Activated CD8-positive, alpha-beta T cell treated with anti-CD3 and anti-CD28 coated beads, Interleukin-2, amount 10 ng/mL, durations not matched to agents 7 days and 5 days (primary cell): ENCODE measurements at regions not wholly inside any gene's neighbourhood (a gene's known extent, or its start where the extent isn't known, plus 50 kb on each side); places are given as distances from the start of the nearest gene placed in this dataset.

Experiments used
- ATAC-seq: fragments of 150-1000 bp; cut with Tn5 transposase; one replicate; pipeline ENCODE4 v1.10.0; 2021; ENCODE audit warnings: moderate library complexity
- CTCF ChIA-PET: fragments of 350-600 bp; sonication (Branson Sonifier 250); formaldehyde crosslinking; loops from one replicate; lab custom pipeline; 2021; ENCODE audit warnings: antibody characterized with exemption; lab: Charles Lee
- POLR2A ChIA-PET: fragments of 350-600 bp; sonication (Branson Sonifier 250); formaldehyde crosslinking; loops from one replicate; lab custom pipeline; 2021; ENCODE audit warnings: antibody characterized with exemption; lab: Charles Lee
- DNase-seq: peaks from one replicate; pipeline ENCODE4 v3.0.0-alpha.2; 2020
- H3K27ac Mint-ChIP-seq: one replicate; pipeline ENCODE4 v1.8.0; 2021; ENCODE audit warnings: mild to moderate bottlenecking, mixed read lengths
- H3K27me3 Mint-ChIP-seq: one replicate; pipeline ENCODE4 v1.8.0; 2021; ENCODE audit warnings: low read depth, mixed read lengths
- H3K36me3 Mint-ChIP-seq: one replicate; pipeline ENCODE4 v1.8.0; 2021; ENCODE audit warnings: low read depth, mixed read lengths
- H3K4me1 Mint-ChIP-seq: one replicate; pipeline ENCODE4 v1.8.0; 2021; ENCODE audit warnings: low read depth, mixed read lengths
- H3K4me3 Mint-ChIP-seq: one replicate; pipeline ENCODE4 v1.8.0; 2021; ENCODE audit warnings: mild to moderate bottlenecking, mixed read lengths
- H3K9me3 Mint-ChIP-seq: one replicate; pipeline ENCODE4 v1.8.0; 2022; ENCODE audit warnings: mixed read lengths; ENCODE audit not compliant: insufficient read depth

- H3K27ac Mint-ChIP-seq = no peak overlapping the region
- ChIA-PET POLR2A (no interaction called here), CTCF (no interaction called here)
- H3K9me3 Mint-ChIP-seq = no peaks in the 10 kb centered on the region
- DNase-seq = no peak
- no peak overlapping the region for H3K4me3 Mint-ChIP-seq
- peaks cover 25% of the 10 kb centered on the region for H3K27me3 Mint-ChIP-seq
- no peak for ATAC-seq
- H3K4me1 Mint-ChIP-seq = no peaks in the 10 kb centered on the region
- no peaks in the 10 kb centered on the region for H3K36me3 Mint-ChIP-seq
Observed at GRCh38 chr15:34700891-34701427, 53.8 kb downstream of the GJD2 start.

- ATAC-seq (no peak), DNase-seq (no peak)
- Mint-ChIP-seq H3K27me3 (peaks cover 21% of the 10 kb centered on the region), H3K27ac (no peak overlapping the region), H3K4me3 (no peak overlapping the region), H3K4me1 (no peaks in the 10 kb centered on the region), H3K9me3 (no peaks in the 10 kb centered on the region), H3K36me3 (no peaks in the 10 kb centered on the region)
- ChIA-PET POLR2A (no interaction called here), CTCF (no interaction called here)
Observed at GRCh38 chr15:34699968-34700640, 54.7 kb downstream of the GJD2 start.

DNA sequence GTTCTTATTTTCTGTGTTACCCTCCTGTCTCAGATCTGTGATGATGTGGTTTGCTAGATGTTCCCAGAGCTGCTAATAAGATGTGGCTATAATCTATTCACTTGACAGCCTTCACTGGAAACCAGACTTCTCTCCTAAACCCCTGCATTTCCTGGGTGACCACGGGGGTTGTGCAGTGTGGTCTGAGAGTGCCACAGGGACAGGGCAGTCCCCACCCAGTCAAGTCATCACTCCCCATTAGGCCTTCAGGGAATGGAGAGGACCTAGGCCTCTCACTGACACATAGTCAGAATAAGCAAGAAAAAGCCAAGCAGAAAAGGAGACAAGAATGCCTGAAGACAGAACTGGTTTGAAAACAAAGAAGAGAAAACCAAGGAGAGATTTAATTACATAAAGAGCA lies 58.3 kb downstream of the GJD2 start:
- Mint-ChIP-seq H3K4me1 (no peaks in the 10 kb centered on the region), H3K27me3 (peaks cover 12% of the 10 kb centered on the region), H3K27ac (no peak overlapping the region), H3K4me3 (no peak overlapping the region), H3K9me3 (no peaks in the 10 kb centered on the region), H3K36me3 (no peaks in the 10 kb centered on the region)
- ATAC-seq (no peak), DNase-seq (no peak)
- POLR2A ChIA-PET = no interaction called here
- CTCF ChIA-PET = no interaction called here

GRCh38 chr15:34693053-34693744 lies 61.6 kb downstream of the GJD2 start:
- no peaks in the 10 kb centered on the region for H3K36me3 Mint-ChIP-seq
- no peaks in the 10 kb centered on the region for H3K4me1 Mint-ChIP-seq
- ChIA-PET POLR2A (no interaction called here), CTCF (no interaction called here)
- no peak overlapping the region for H3K27ac Mint-ChIP-seq
- peaks cover 12% of the 10 kb centered on the region for H3K27me3 Mint-ChIP-seq
- DNase-seq = no peak
- H3K9me3 Mint-ChIP-seq = no peaks in the 10 kb centered on the region
- ATAC-seq = no peak
- no peak overlapping the region for H3K4me3 Mint-ChIP-seq

GRCh38 chr15:34691034-34691433 lies 63.8 kb downstream of the GJD2 start:
- peaks cover 13% of the 10 kb centered on the region for H3K27me3 Mint-ChIP-seq
- H3K4me1 Mint-ChIP-seq = no peaks in the 10 kb centered on the region
- no peaks in the 10 kb centered on the region for H3K9me3 Mint-ChIP-seq
- no peak overlapping the region for H3K27ac Mint-ChIP-seq
- no peaks in the 10 kb centered on the region for H3K36me3 Mint-ChIP-seq
- no peak overlapping the region for H3K4me3 Mint-ChIP-seq
- POLR2A ChIA-PET = no interaction called here
- ATAC-seq = no peak
- CTCF ChIA-PET = no interaction called here
- DNase-seq = no peak

DNA sequence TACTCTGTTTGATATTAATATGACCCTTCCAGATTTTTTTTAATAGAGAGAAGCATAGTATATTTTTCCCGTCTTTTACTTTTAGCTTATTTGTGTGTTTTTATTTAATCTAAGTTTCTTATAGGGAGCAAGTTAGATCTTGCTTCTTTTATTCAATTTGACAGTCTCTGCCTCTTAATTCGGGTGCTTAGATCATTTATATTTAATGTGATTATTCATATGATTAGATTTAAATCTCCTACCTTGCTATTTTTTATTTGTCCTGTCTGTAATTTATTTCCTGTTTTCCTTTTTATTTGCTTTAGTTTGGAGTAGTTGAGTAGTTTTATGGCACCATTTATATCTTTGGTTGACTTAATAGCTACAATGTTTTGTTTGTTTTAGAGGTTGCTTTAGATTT lies 66.1 kb downstream of the GJD2 start:
- no peak for ATAC-seq
- Mint-ChIP-seq H3K4me3 (no peak overlapping the region), H3K9me3 (no peaks in the 10 kb centered on the region), H3K4me1 (no peaks in the 10 kb centered on the region), H3K36me3 (no peaks in the 10 kb centered on the region), H3K27me3 (peaks cover 9% of the 10 kb centered on the region), H3K27ac (no peak overlapping the region)
- no peak for DNase-seq
- POLR2A ChIA-PET = no interaction called here
- CTCF ChIA-PET = no interaction called here

- DNase-seq = no peak
- Mint-ChIP-seq H3K4me1 (no peaks in the 10 kb centered on the region), H3K27me3 (peaks cover 15% of the 10 kb centered on the region), H3K9me3 (no peaks in the 10 kb centered on the region), H3K27ac (no peak overlapping the region), H3K36me3 (no peaks in the 10 kb centered on the region), H3K4me3 (no peak overlapping the region)
- CTCF ChIA-PET = no interaction called here
- POLR2A ChIA-PET = no interaction called here
- ATAC-seq = no peak
Observed at GRCh38 chr15:34684351-34684750, 70.4 kb downstream of the GJD2 start.

GRCh38 chr15:34682674-34683073 lies 72.1 kb downstream of the GJD2 start:
- Mint-ChIP-seq H3K4me1 (no peaks in the 10 kb centered on the region), H3K9me3 (no peaks in the 10 kb centered on the region), H3K27ac (no peak overlapping the region), H3K4me3 (no peak overlapping the region), H3K27me3 (peaks cover 15% of the 10 kb centered on the region), H3K36me3 (no peaks in the 10 kb centered on the region)
- ChIA-PET CTCF (no interaction called here), POLR2A (no interaction called here)
- ATAC-seq (no peak), DNase-seq (no peak)

- DNase-seq (no peak), ATAC-seq (no peak)
- H3K27ac Mint-ChIP-seq = no peak overlapping the region
- no peak overlapping the region for H3K4me3 Mint-ChIP-seq
- H3K9me3 Mint-ChIP-seq = no peaks in the 10 kb centered on the region
- POLR2A ChIA-PET = no interaction called here
- CTCF ChIA-PET = no interaction called here
- H3K36me3 Mint-ChIP-seq = no peaks in the 10 kb centered on the region
- peaks cover 15% of the 10 kb centered on the region for H3K27me3 Mint-ChIP-seq
- H3K4me1 Mint-ChIP-seq = no peaks in the 10 kb centered on the region
Observed at GRCh38 chr15:34679291-34679690, 75.5 kb downstream of the GJD2 start.

DNA sequence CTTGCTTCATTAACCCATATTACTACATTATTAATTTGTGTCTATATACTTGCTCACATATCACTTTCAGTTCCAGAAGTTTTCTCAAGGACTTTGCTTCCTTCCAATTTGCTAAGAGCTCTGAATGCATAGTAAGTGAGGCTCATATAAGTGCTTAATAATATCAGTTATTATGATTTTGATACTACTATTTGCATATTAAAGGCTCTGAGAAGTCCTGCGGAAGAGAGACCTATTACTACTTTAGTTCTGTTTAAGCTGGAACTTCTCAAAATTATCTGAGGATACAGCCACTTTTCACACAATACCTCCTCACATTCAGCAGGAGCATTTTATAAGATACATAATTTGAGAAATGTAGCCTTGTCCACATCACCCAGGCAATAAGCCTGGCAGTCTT lies 81.6 kb downstream of the GJD2 start:
- DNase-seq (no peak), ATAC-seq (no peak)
- no peak overlapping the region for H3K27ac Mint-ChIP-seq
- no peak overlapping the region for H3K4me3 Mint-ChIP-seq
- no peaks in the 10 kb centered on the region for H3K9me3 Mint-ChIP-seq
- ChIA-PET POLR2A (no interaction called here), CTCF (no interaction called here)
- H3K27me3 Mint-ChIP-seq = peaks cover 26% of the 10 kb centered on the region
- no peaks in the 10 kb centered on the region for H3K4me1 Mint-ChIP-seq
- H3K36me3 Mint-ChIP-seq = no peaks in the 10 kb centered on the region

- no peaks in the 10 kb centered on the region for H3K36me3 Mint-ChIP-seq
- no peak overlapping the region for H3K4me3 Mint-ChIP-seq
- no peaks in the 10 kb centered on the region for H3K4me1 Mint-ChIP-seq
- ChIA-PET CTCF (interaction anchor here (0.9 kb wide), 1 partner anchor 11 kb away, joined by 3 read pairs; no protein-coding TSS in a partner anchor), POLR2A (no interaction called here)
- H3K9me3 Mint-ChIP-seq = no peaks in the 10 kb centered on the region
- no peak for DNase-seq
- ATAC-seq = no peak
- H3K27me3 Mint-ChIP-seq = peaks cover 41% of the 10 kb centered on the region
- H3K27ac Mint-ChIP-seq = no peak overlapping the region
Observed at GRCh38 chr15:34665498-34666116, 82.2 kb upstream of the GOLGA8B start.

- peaks cover 51% of the 10 kb centered on the region for H3K27me3 Mint-ChIP-seq
- DNase-seq (no peak), ATAC-seq (no peak)
- H3K36me3 Mint-ChIP-seq = no peaks in the 10 kb centered on the region
- no peak overlapping the region for H3K4me3 Mint-ChIP-seq
- ChIA-PET POLR2A (no interaction called here), CTCF (no interaction called here)
- H3K27ac Mint-ChIP-seq = no peak overlapping the region
- no peaks in the 10 kb centered on the region for H3K9me3 Mint-ChIP-seq
- no peaks in the 10 kb centered on the region for H3K4me1 Mint-ChIP-seq
Observed at GRCh38 chr15:34664418-34664817, 81.0 kb upstream of the GOLGA8B start.
